Gastrocnemius medialis (tissue), 4 donors: ENCODE measurements at regions not wholly inside any gene's neighbourhood (a gene's known extent, or its start where the extent isn't known, plus 50 kb on each side); places are given as distances from the start of the nearest gene placed in this dataset.

ENCODE experiments used
- CTCF ChIP-seq, 5 experiments: fragments of 450-650 bp in 3 of 5; fragments of 200-600 bp in 2 of 5; sonication (generic) in 2 of 5; IDR thresholded peaks in 4 of 5; conservative IDR thresholded peaks in 1 of 5; 1 replicate in 4 of 5; 2 replicates in 1 of 5; pipeline ENCODE4 v1.5.1; 2016 to 2019; ENCODE audit warnings: antibody characterized with exemption in 5 of 5, mild to moderate bottlenecking in 3 of 5, moderate library complexity in 3 of 5
- POLR2A ChIP-seq, 2 donors: fragments of 450-650 bp; IDR thresholded peaks; one replicate each; pipeline ENCODE4 v1.6.1; 2017; ENCODE audit warnings: antibody characterized with exemption in 2 of 2, mild to moderate bottlenecking in 2 of 2, moderate library complexity in 2 of 2

- TF ChIP-seq CTCF (IDR thresholded peaks at IDR 0.05 in 4 of 5, conservative IDR thresholded peaks at IDR 0.05 in 1 of 5) (no peak), POLR2A (IDR thresholded peaks at IDR 0.05) (no peak)
Measured at GRCh38 chr3:26452363-26452762, 170.2 kb upstream of the LRRC3B start.
